Astrocyte (in vitro differentiated cells and primary cell): ENCODE measurements at regions not wholly inside any gene's neighbourhood (a gene's known extent, or its start where the extent isn't known, plus 50 kb on each side); places are given as distances from the start of the nearest gene placed in this dataset.

ENCODE experiments used
- DNase-seq: peaks from one replicate; pipeline ENCODE4 v3.0.0-alpha.2; 2010; ENCODE audit warnings: low read depth
- FAIRE-seq: peaks from 2 replicates; lab custom pipeline; 2011; peaks lifted over from hg19 to GRCh38; lab: Jason Lieb, UNC
- H2AFZ ChIP-seq: 2 replicates; pipeline ENCODE4 v1.6.0; 2012; ENCODE audit warnings: low read depth, low read length, inconsistent platforms
- H3K27ac ChIP-seq: 2 replicates; pipeline ENCODE4 v1.5.1; 2011; ENCODE audit warnings: low read depth, low read length, inconsistent platforms
- H3K27me3 ChIP-seq: 2 replicates; pipeline ENCODE4 v1.6.0; 2011; ENCODE audit warnings: low read length, inconsistent platforms; ENCODE audit not compliant: insufficient read depth
- H3K36me3 ChIP-seq: 2 replicates; pipeline ENCODE4 v1.5.1; 2011; ENCODE audit warnings: low read length, inconsistent platforms; ENCODE audit not compliant: insufficient read depth
- H3K4me1 ChIP-seq: 2 replicates; pipeline ENCODE4 v1.5.1; 2011; ENCODE audit warnings: low read length, inconsistent platforms; ENCODE audit not compliant: insufficient read depth
- H3K4me2 ChIP-seq: 2 replicates; pipeline ENCODE4 v1.6.0; 2012; ENCODE audit warnings: low read length, inconsistent platforms
- H3K4me3 ChIP-seq: 2 replicates; pipeline ENCODE4 v1.5.1; 2011; ENCODE audit warnings: low read depth, mild to moderate bottlenecking, low read length, inconsistent platforms; ENCODE audit not compliant: insufficient read depth
- H3K79me2 ChIP-seq: 2 replicates; pipeline ENCODE4 v1.6.0; 2012; ENCODE audit warnings: mild to moderate bottlenecking, low read length, inconsistent platforms; ENCODE audit not compliant: insufficient read depth
- H3K9ac ChIP-seq: 2 replicates; pipeline ENCODE4 v1.6.0; 2012; ENCODE audit warnings: mild to moderate bottlenecking, low read length, inconsistent platforms
- H3K9me3 ChIP-seq: 2 replicates; pipeline ENCODE4 v1.5.1; 2012; ENCODE audit warnings: low read depth, mild to moderate bottlenecking, low read length, inconsistent platforms; ENCODE audit not compliant: insufficient read depth
- H4K20me1 ChIP-seq: 2 replicates; pipeline ENCODE4 v1.6.0; 2012; ENCODE audit warnings: low read length, inconsistent platforms; ENCODE audit not compliant: insufficient read depth
- H3K27ac Mint-ChIP-seq: one replicate; pipeline ENCODE4 v1.8.0; 2021; ENCODE audit warnings: mild to moderate bottlenecking, mixed read lengths; ENCODE audit not compliant: unreplicated experiment
- H3K27me3 Mint-ChIP-seq: one replicate; pipeline ENCODE4 v1.8.0; 2021; ENCODE audit warnings: low read depth, mixed read lengths; ENCODE audit not compliant: unreplicated experiment
- H3K36me3 Mint-ChIP-seq: one replicate; pipeline ENCODE4 v1.8.0; 2021; ENCODE audit warnings: low read depth, mixed read lengths; ENCODE audit not compliant: unreplicated experiment
- H3K4me1 Mint-ChIP-seq: one replicate; pipeline ENCODE4 v1.8.0; 2021; ENCODE audit warnings: low read depth, mixed read lengths; ENCODE audit not compliant: unreplicated experiment
- H3K4me3 Mint-ChIP-seq: one replicate; pipeline ENCODE4 v1.8.0; 2021; ENCODE audit warnings: mild to moderate bottlenecking, moderate library complexity, mixed read lengths; ENCODE audit not compliant: unreplicated experiment
- H3K9me3 Mint-ChIP-seq: one replicate; pipeline ENCODE4 v1.8.0; 2021; ENCODE audit warnings: mild to moderate bottlenecking, mixed read lengths; ENCODE audit not compliant: unreplicated experiment
- EZH2 ChIP-seq: IDR thresholded peaks from 2 replicates; pipeline ENCODE4 v1.6.1; 2012; ENCODE audit warnings: mild to moderate bottlenecking, low read length, inconsistent platforms; ENCODE audit not compliant: insufficient read depth
- TF ChIP-seq, protein P1 (sequence below): IDR thresholded peaks from 2 replicates; pipeline ENCODE4 v1.5.1; 2011; ENCODE audit warnings: low read depth, mild to moderate bottlenecking, inconsistent platforms, low read length, moderate library complexity; ENCODE audit not compliant: insufficient read depth

DNA sequence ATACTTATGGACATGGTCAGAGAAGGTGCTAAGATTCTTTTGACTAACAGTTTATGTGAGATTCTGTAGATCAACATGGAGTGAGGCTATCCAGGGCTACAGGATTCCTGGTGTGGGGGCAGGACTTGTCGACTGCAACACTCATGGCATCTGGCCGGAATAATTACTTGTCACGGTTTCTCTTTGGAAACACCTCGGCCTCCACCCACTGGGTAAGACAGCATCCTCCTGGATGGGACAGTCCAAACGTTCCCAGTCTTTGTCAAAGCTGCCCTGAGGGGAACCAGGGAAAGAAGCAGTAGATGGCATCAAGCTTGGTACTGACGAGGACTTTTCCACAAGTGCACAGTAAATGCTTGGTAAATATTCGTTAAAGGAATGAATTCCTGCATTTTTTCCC, 762.8 kb downstream of the BRD1 start:
- H3K27ac ChIP-seq: no peak overlapping the region
- no peak for DNase-seq
- Mint-ChIP-seq H3K27me3 (peaks cover 18% of the 10 kb centered on the region), H3K4me1 (no peaks in the 10 kb centered on the region), H3K27ac (no peak overlapping the region), H3K4me3 (no peak overlapping the region), H3K36me3 (no peaks in the 10 kb centered on the region), H3K9me3 (no peaks in the 10 kb centered on the region)
- H3K4me2 ChIP-seq: no peak overlapping the region
- H4K20me1 ChIP-seq: no peaks in the 10 kb centered on the region
- H3K36me3 ChIP-seq: no peaks in the 10 kb centered on the region
- peaks cover 3% of the 10 kb centered on the region for H3K9me3 ChIP-seq
- TF ChIP-seq, protein P1, sequence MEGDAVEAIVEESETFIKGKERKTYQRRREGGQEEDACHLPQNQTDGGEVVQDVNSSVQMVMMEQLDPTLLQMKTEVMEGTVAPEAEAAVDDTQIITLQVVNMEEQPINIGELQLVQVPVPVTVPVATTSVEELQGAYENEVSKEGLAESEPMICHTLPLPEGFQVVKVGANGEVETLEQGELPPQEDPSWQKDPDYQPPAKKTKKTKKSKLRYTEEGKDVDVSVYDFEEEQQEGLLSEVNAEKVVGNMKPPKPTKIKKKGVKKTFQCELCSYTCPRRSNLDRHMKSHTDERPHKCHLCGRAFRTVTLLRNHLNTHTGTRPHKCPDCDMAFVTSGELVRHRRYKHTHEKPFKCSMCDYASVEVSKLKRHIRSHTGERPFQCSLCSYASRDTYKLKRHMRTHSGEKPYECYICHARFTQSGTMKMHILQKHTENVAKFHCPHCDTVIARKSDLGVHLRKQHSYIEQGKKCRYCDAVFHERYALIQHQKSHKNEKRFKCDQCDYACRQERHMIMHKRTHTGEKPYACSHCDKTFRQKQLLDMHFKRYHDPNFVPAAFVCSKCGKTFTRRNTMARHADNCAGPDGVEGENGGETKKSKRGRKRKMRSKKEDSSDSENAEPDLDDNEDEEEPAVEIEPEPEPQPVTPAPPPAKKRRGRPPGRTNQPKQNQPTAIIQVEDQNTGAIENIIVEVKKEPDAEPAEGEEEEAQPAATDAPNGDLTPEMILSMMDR: no peak
- no peak overlapping the region for H3K4me3 ChIP-seq
- H3K9ac ChIP-seq: no peak overlapping the region
- no peaks in the 10 kb centered on the region for H3K79me2 ChIP-seq
- H3K27me3 ChIP-seq: no peaks in the 10 kb centered on the region
- no peak for FAIRE-seq
- no peak overlapping the region for H2AFZ ChIP-seq
- H3K4me1 ChIP-seq: no peaks in the 10 kb centered on the region

DNA sequence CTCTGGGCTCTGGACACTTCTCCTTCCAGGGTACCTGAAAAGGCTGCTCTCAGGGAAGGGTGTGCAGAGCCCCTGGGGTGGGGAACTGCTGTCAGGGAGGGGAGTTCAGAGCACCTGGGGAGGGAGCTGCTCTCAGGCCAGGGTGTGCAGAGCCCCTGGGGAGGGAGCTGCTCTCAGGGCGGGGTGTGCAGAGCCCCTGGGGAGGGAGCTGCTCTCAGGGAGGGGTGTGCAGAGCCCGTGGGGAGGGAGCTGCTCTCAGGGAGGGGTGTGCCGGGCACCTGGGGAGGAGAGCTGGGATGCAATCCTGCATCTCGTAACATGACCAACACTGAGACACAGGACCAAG, 764.2 kb downstream of the BRD1 start:
- H3K27me3 Mint-ChIP-seq: peaks cover 22% of the 10 kb centered on the region
- no peak overlapping the region for H3K4me3 Mint-ChIP-seq
- TF ChIP-seq EZH2: no peak
- TF ChIP-seq, protein P1: no peak
- no peaks in the 10 kb centered on the region for H3K4me1 Mint-ChIP-seq
- H3K36me3 Mint-ChIP-seq: no peaks in the 10 kb centered on the region
- H3K27me3 ChIP-seq: no peaks in the 10 kb centered on the region
- H3K27ac ChIP-seq: no peak overlapping the region
- H3K4me2 ChIP-seq: no peak overlapping the region
- no peak overlapping the region for H2AFZ ChIP-seq
- no peaks in the 10 kb centered on the region for H4K20me1 ChIP-seq
- no peaks in the 10 kb centered on the region for H3K36me3 ChIP-seq
- H3K79me2 ChIP-seq: no peaks in the 10 kb centered on the region
- no peak for FAIRE-seq
- no peak overlapping the region for H3K27ac Mint-ChIP-seq
- DNase-seq: no peak
- H3K4me3 ChIP-seq: no peak overlapping the region
- H3K9ac ChIP-seq: no peak overlapping the region
- no peaks in the 10 kb centered on the region for H3K4me1 ChIP-seq
- H3K9me3 Mint-ChIP-seq: no peaks in the 10 kb centered on the region
- H3K9me3 ChIP-seq: peaks cover 3% of the 10 kb centered on the region

DNA sequence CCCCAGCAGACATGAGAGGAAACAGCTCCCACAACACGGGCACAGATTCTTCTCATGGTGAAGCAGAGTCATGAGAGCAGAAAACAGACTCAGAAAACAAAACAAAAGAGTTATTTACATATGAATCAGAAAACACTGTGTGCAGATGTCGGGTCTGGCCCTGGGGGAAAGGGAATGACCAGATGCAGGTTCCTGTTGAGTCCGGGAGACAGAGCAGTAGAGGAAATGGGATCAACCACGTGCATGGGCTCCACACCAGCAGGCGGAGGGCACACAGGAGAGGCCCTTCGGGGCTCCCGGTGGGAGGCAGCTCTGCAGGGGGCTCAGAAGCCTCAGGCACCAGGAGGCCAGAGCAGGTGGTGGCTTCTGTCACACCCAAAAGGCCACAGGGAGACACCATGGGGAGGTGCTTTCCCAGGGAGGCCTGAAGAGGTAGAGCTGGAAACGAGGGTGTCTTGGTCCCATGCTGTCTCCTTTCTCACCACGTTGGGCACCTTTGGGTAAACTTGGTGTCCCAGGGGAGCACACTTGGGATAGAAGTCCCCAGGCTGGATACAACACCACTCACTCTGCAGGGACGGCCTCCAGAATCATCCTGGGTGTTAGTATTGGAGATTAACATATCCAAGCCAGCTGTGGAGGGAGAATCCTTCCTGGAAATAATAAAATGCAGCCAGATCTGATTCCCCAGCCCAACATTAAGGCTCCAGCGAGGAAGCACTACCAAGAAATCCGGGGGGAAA, 764.7 kb downstream of the BRD1 start:
- H3K36me3 ChIP-seq: no peaks in the 10 kb centered on the region
- H3K4me3 Mint-ChIP-seq: no peak overlapping the region
- H3K79me2 ChIP-seq: no peaks in the 10 kb centered on the region

More for the DNA sequence above, 764.7 kb downstream of the BRD1 start:
- H3K9me3 Mint-ChIP-seq: no peaks in the 10 kb centered on the region
- H3K9me3 ChIP-seq: peaks cover 3% of the 10 kb centered on the region
- H3K4me1 ChIP-seq: no peaks in the 10 kb centered on the region
- FAIRE-seq: no peak
- H2AFZ ChIP-seq: no peak overlapping the region
- H3K27ac ChIP-seq: no peak overlapping the region
- H4K20me1 ChIP-seq: no peaks in the 10 kb centered on the region
- no peak for DNase-seq
- TF ChIP-seq, protein P1: no peak
- TF ChIP-seq EZH2: no peak
- no peak overlapping the region for H3K4me2 ChIP-seq
- H3K27ac Mint-ChIP-seq: no peak overlapping the region
- peaks cover 25% of the 10 kb centered on the region for H3K27me3 Mint-ChIP-seq
- no peak overlapping the region for H3K4me3 ChIP-seq
- H3K36me3 Mint-ChIP-seq: no peaks in the 10 kb centered on the region
- no peaks in the 10 kb centered on the region for H3K27me3 ChIP-seq
- peaks cover 2% of the 10 kb centered on the region for H3K4me1 Mint-ChIP-seq
- no peak overlapping the region for H3K9ac ChIP-seq
